ENCODE measurements at regions not wholly inside any gene's neighbourhood (a gene's known extent, or its start where the extent isn't known, plus 50 kb on each side); places are given as distances from the start of the nearest gene placed in this dataset.

GRCh38 chr6:40171343-40171742, 237.1 kb upstream of the MOCS1 start:
- Histone ChIP-seq H3F3A (ENCODE audit: insufficient read depth, low read length, poor library complexity, severe bottlenecking) (no peaks in the 10 kb centered on the region), H3K9ac (ENCODE audit: low read length) (no peak overlapping the region), H3K9me3 (ENCODE audit: low read length) (no peaks in the 10 kb centered on the region), H3K9me2 (ENCODE audit: insufficient read depth, low read length) (no peaks in the 10 kb centered on the region), H3K36me3 (ENCODE audit: insufficient read depth, low read length) (no peaks in the 10 kb centered on the region), H3K4me3 (ENCODE audit: low read length) (no peak overlapping the region), H2AFZ (ENCODE audit: low read depth, low read length) (no peak overlapping the region), H3K27me3 (ENCODE audit: insufficient read depth, low read depth, low read length) (no peaks in the 10 kb centered on the region), H3K27ac (ENCODE audit: low read length) (no peak overlapping the region), H3K79me2 (replicated peaks; ENCODE audit: insufficient read depth, low read length) (no peaks in the 10 kb centered on the region), H4K20me1 (ENCODE audit: insufficient read depth) (no peaks in the 10 kb centered on the region), H3K4me2 (ENCODE audit: low read length) (no peak overlapping the region)
- no peak for TF ChIP-seq REST (IDR thresholded peaks at IDR 0.05; ENCODE audit: borderline replicate concordance)
- no peak for TF ChIP-seq POLR2AphosphoS5 (IDR thresholded peaks at IDR 0.05)
- TF ChIP-seq MXI1 (conservative IDR thresholded peaks at IDR 0.05; ENCODE audit: poor library complexity, severe bottlenecking): no peak
- no peak for TF ChIP-seq EZH2 (IDR thresholded peaks at IDR 0.05; ENCODE audit: borderline replicate concordance, insufficient read depth, low read length, poor library complexity, severe bottlenecking)
- TF ChIP-seq EP300 (conservative IDR thresholded peaks at IDR 0.05; ENCODE audit: poor library complexity, severe bottlenecking): no peak
- no peak for TF ChIP-seq TAF1 (IDR thresholded peaks at IDR 0.05; ENCODE audit: low read depth)
- no peak for TF ChIP-seq SMC3 (conservative IDR thresholded peaks at IDR 0.05; ENCODE audit: poor library complexity)
- TF ChIP-seq, protein P1, sequence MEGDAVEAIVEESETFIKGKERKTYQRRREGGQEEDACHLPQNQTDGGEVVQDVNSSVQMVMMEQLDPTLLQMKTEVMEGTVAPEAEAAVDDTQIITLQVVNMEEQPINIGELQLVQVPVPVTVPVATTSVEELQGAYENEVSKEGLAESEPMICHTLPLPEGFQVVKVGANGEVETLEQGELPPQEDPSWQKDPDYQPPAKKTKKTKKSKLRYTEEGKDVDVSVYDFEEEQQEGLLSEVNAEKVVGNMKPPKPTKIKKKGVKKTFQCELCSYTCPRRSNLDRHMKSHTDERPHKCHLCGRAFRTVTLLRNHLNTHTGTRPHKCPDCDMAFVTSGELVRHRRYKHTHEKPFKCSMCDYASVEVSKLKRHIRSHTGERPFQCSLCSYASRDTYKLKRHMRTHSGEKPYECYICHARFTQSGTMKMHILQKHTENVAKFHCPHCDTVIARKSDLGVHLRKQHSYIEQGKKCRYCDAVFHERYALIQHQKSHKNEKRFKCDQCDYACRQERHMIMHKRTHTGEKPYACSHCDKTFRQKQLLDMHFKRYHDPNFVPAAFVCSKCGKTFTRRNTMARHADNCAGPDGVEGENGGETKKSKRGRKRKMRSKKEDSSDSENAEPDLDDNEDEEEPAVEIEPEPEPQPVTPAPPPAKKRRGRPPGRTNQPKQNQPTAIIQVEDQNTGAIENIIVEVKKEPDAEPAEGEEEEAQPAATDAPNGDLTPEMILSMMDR (IDR thresholded peaks at IDR 0.05; ENCODE audit: poor library complexity, severe bottlenecking): no peak
- no peak for TF ChIP-seq RAD21 (conservative IDR thresholded peaks at IDR 0.05)

DNA sequence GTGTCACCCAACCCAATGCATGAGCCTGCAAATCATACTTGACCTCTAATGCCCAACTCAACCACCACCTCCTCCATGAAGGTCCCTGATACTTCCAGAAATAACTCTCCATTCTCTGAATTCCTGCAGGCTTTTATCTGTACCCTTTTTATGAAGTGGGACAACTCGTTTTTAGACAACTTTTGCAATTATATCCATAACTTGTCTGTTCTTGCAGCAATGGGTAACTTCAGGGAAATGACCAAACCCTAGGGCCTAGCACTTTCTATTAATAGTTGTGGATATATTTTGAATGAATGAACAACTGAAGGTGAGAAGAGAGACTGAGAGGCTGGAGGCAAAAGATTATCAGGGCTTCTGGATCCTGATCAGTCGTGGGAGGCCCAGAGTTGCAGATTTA, 236.6 kb upstream of the MOCS1 start:
- Histone ChIP-seq H3K4me2 (ENCODE audit: low read length) (no peak overlapping the region), H3K9me3 (ENCODE audit: low read length) (no peaks in the 10 kb centered on the region), H3F3A (ENCODE audit: insufficient read depth, low read length, poor library complexity, severe bottlenecking) (no peaks in the 10 kb centered on the region), H3K27ac (ENCODE audit: low read length) (no peak overlapping the region), H3K36me3 (ENCODE audit: insufficient read depth, low read length) (no peaks in the 10 kb centered on the region), H3K4me3 (ENCODE audit: low read length) (no peak overlapping the region), H3K27me3 (ENCODE audit: insufficient read depth, low read depth, low read length) (no peaks in the 10 kb centered on the region), H4K20me1 (ENCODE audit: insufficient read depth) (no peaks in the 10 kb centered on the region), H3K9ac (ENCODE audit: low read length) (no peak overlapping the region), H3K9me2 (ENCODE audit: insufficient read depth, low read length) (no peaks in the 10 kb centered on the region), H3K79me2 (replicated peaks; ENCODE audit: insufficient read depth, low read length) (no peaks in the 10 kb centered on the region), H2AFZ (ENCODE audit: low read depth, low read length) (no peak overlapping the region)
- no peak for TF ChIP-seq RAD21 (conservative IDR thresholded peaks at IDR 0.05)
- no peak for TF ChIP-seq MXI1 (conservative IDR thresholded peaks at IDR 0.05; ENCODE audit: poor library complexity, severe bottlenecking)
- no peak for TF ChIP-seq EP300 (conservative IDR thresholded peaks at IDR 0.05; ENCODE audit: poor library complexity, severe bottlenecking)
- TF ChIP-seq POLR2AphosphoS5 (IDR thresholded peaks at IDR 0.05): no peak
- no peak for TF ChIP-seq EZH2 (IDR thresholded peaks at IDR 0.05; ENCODE audit: borderline replicate concordance, insufficient read depth, low read length, poor library complexity, severe bottlenecking)
- TF ChIP-seq SMC3 (conservative IDR thresholded peaks at IDR 0.05; ENCODE audit: poor library complexity): no peak
- no peak for TF ChIP-seq TAF1 (IDR thresholded peaks at IDR 0.05; ENCODE audit: low read depth)
- TF ChIP-seq, protein P1 (IDR thresholded peaks at IDR 0.05; ENCODE audit: poor library complexity, severe bottlenecking): no peak
- no peak for TF ChIP-seq REST (IDR thresholded peaks at IDR 0.05; ENCODE audit: borderline replicate concordance)

All from neural cell (in vitro differentiated cells).